Activated CD4-positive, CD25-positive, alpha-beta regulatory T cell treated with anti-CD3 and anti-CD28 coated beads, Interleukin-2, amount 50 U/mL, for 72 hours (primary cell): ENCODE measurements at regions not wholly inside any gene's neighbourhood (a gene's known extent, or its start where the extent isn't known, plus 50 kb on each side); places are given as distances from the start of the nearest gene placed in this dataset.
"Not testable (repeated sequence)": the region's sequence is repeated elsewhere in the genome, so short reads cannot be mapped to it uniquely, and the experiment has no call there.

Experiments used
- DNase-seq: peaks from one replicate; pipeline ENCODE4 v3.0.0; 2021

DNA sequence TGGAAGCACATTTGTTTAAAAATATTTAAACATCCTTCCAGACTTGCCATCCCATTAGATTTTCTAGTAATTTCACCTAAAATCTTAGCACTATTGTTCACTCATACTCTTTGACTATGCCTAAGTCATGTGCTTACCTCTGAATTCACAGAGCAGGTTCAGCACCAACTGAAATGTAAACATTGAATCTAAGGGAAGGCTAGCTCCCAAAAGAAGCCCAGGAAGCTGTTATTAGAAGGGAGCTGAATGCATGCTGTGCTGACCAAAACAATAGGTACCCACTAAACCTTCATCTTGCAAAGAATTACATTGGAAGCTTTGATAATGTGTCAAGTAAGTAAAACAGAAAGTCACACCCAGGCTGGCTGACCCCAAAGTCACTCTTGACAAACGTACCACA, 571.3 kb downstream of the GABRG2 start:
- DNase-seq = no peak

DNA sequence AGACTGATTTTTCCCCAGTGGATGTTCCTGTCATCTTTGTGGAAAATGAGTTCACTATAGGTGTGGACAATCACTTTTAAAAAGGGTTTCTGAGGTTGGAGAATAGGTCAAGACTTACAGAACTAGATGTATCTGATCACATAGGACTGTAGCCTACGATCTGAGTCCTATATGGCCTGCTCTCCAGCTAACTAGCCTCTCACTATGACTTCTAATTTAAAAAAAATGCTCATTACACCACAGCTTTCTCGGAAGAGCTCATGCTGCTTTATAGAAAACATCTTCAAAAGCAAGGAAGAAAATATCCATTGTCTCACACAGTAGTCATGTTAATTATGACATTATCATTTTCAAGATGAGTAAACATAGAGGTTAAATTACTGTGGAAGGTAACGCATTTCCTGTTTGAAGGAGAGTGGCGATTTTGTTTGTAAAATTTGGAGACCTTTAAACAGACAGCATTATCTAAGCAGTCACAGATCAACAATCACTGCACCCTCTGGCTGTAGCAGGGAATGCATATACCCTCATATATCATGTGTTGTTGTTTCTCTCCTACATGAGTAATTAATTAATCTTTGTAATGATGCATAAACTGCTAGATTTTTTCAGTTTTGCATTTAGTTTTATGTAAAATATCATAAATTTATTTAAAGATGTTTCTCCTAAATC, 573.7 kb downstream of the GABRG2 start:
- DNase-seq = no peak

DNA sequence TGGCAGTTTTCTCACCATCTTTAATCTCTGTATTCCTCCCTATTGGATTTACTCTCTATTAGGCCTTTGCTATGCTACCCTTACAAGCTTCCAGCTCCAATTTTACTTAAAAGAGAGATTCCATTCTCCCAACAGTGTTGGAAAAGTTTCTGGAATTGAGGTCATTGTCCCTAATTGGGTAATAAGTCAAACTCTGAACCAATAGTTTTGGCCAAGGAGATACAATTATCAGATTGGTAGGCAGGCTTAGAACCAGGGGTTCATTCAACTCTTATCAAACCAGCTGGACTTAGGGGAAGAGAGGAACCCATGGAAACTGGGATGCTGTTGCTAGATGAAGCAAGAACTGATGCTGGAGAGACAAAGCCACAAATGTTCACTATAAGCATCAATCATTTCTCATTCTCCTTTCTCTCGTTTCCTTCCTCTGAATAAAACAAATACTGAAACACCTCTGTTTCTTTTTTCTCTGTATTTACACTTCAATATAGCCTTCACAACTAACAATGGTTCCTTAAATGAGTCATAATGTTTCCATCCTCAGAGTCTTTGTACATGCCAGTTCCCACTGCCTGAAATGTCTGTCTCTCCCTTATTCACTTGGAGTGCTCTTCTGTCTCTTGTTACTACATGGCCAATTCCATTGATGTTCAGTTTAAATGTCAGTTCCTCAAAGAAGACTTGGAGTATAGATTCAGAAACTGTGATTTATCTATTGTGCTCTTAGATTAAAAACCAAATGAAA, 587.3 kb downstream of the GABRG2 start:
- no peak for DNase-seq

DNA sequence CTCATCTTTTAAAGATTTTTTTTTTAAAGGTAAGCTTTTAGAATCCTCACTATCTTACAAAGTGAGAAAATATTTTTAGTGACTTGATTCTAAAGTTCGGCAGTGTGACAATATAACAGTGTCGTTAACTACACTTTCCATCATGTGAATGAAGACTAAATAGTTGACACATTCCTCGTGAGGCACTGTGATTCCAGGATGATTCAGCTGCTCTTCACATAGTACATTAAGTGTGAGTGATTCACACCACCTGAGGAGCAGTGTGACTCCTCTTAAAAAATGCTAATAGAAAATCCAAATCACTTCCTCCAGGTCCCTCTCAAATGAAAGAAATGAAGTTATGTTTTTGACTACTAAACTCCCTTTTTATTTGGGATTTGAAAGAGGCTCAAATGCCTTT, 589.5 kb downstream of the GABRG2 start:
- DNase-seq = no peak

DNA sequence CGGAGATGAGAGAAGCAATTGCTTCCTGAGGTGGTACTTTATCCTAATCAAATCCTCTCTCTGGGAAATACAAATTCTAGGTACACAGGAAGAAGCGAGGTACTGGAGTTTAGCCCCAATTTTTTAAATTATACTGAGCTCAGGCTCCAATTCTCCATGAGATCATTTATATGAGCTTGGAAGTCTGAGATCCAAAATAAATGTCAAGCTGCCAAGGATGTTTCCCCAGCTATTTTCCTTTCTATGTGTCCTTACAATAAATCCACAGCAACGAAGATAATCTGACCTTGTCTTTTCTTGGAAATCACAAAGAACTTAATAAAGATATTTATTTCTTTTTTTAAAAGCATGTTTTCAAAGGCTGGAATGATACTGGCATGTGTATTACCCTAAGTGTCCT, 597.3 kb downstream of the GABRG2 start:
- no peak for DNase-seq

DNA sequence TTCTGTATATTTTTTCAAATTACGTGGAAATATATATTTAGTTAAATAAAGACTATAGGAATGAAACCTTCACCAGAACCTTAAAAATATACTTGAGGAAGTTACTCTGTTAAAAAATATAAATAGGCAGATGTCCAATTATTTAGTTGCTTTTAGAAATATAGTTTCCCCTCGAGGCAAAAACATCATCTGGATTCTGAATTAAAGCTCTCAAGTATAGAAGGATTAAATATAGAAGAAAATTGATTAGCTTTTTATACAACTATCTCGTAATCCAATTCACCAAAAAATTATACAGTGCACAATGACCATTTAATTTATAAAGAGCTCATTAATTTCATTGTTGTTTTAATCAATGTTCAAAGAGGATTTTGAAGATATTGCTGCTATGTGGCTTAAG, 601.4 kb downstream of the GABRG2 start:
- DNase-seq = no peak

DNA sequence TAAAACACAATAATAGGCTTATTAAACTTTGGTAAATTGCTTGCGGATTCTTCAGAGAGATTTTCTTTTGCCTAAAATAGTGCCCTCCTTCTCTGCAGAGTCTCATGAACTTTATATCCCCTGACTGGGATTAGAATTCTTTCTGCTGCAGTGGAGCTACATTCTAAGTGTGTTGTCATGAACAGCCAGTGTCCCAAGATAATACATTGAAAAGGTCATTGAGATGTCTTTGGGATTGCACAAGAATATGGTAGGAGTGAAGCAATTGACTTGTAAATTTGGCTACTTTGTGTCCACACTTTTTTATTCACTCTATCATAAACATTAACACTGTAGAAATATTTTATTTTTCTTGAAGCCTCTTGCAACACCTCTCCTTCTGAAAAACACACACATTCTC, 604.5 kb downstream of the GABRG2 start:
- no peak for DNase-seq

DNA sequence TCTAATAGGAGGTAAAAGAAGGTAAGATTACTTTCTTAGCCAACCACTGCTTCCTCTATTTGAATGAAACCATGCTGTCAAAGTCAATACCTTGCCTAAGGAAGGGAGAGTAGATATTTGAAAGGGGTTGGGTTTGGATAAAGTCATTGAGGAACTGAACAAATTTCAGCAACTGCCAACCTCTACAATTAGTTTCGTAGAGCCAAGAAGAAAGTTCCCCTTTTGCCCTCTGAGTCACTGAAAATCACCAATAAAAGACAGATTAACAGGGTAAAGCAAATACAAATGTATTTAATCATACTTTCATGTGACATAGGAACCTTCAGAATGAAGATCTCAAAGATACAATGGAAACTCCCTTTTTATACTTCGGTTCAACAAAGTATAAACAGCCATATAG, 615.7 kb downstream of the GABRG2 start:
- DNase-seq = no peak

DNA sequence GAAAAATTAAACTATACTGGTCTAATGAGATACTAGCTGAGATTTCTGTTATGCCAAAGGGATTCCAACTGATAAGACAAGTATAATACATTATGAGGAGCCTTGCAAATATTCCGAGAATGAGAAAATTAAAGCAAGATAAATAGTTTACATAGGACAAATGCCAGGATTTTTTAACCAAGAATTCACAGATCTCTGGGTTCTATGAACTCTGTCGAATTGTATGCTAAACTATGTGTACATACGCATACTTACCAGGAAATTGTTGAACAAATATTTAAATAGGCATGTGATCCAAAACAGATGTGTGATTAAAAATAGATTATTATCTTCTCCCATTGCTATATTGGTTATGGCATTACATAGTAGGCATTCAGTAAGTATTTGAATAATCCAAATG, 616.6 kb downstream of the GABRG2 start:
- no peak for DNase-seq

DNA sequence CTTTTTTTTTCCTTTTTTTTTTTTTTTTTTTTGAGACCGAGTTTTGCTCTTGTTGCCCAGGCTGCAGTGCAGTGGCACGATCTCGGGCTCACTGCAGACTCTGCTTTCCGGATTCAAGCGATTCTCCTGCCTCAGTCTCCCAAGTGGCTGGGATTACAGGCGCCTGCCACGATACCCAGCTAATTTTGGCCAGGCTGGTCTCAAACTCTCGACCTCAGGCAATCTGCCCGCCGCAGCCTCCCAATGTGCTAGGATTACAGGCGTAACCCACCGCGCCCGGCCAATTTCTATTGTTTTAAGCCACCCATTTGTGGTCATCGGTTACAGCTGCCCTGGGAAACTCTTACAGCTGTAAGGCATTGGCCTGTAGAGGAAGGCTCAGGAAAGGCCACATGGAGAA, 617.7 kb downstream of the GABRG2 start:
- DNase-seq = no peak

DNA sequence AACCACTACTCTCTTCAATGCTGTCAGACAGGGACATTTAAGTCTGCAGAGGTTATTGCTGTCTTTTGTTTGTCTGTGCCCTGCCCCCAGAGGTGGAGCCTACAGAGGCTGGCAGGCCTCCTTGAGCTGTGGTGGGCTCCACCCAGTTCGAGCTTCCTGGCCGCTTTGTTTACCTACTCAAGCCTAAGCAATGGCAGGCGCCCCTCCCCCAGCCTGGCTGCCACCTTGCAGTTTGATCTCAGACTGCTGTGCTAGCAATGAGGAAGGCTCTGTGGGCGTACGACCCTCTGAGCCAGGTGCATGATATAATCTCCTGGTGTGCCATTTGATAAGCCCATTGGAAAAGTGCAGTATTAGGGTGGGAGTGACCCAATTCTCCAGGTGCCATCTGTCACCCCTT, 628.7 kb downstream of the GABRG2 start:
- not testable (repeated sequence) for DNase-seq

DNA sequence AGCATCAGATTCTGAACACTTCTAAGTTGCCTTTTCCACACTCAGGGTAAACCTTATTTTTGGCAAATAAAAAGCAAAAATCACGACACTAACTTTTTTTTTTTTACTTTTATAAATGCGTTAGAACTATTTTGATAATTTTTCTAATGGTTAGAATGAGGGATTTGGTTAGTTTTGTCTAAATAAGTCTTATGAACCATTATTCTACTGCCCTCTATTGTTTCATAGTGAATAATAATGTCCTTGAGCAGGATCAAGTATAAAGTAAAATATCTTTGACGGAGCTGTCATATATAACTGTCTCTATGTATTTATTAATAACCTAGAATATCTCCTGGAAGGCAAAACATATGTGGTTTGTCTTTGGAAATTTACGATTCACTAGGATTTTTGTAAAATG, 631.8 kb downstream of the GABRG2 start:
- no peak for DNase-seq

DNA sequence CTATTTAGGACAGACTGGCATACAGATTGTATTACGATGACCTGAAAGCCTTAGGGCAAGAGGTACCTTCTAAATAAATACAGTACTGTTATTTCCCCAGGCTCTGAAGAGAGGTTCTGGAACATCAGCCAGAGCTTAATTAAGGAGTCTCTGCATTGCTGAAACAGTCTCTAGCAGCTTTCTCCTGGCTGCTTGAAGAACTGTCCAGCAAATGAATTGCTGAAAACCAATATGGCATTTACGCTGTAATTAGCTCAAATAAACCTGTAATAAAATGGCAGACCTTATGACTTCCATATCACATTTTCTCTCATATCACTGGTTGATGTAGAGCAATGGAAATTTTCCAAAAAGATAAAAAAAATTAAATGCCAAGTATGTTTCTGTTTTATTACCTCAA, 636.3 kb downstream of the GABRG2 start:
- no peak for DNase-seq

DNA sequence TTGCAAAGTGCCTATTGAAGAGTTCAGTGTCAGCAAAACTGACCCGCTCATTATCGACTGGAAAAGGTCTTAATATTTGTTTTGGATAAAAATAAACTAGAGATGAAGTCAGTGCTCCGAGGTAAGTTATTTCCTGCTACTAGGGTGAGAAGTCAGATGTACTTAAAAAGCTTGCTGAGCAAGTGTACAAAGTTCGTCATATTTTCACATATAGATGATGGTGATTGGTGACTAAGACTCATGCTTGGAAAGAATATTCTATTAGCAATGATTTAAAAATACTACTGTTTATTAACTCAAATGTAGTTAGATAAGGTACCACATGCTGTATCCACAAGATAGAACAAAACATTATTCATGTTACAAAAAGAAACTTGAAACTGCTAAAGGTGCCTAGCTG, 643.7 kb downstream of the GABRG2 start:
- DNase-seq = no peak

DNA sequence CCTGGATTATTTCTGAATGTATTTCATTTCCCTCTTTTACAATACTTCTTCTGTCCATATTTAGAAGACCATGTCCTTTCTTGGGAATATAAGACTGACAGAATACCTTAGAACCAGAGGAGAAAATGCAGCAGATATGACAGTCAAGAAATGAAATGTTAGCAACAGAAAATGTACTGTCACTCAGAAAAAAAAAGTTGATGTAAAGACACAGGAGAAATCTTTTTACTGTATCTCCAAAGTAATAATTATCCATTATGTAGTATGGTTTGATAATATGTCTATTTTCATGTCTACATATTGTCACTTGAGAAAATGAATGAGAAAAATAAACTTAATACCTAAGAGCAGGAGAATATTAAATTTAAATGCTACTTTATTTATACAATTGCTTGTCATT, 652.1 kb downstream of the GABRG2 start:
- DNase-seq = no peak

DNA sequence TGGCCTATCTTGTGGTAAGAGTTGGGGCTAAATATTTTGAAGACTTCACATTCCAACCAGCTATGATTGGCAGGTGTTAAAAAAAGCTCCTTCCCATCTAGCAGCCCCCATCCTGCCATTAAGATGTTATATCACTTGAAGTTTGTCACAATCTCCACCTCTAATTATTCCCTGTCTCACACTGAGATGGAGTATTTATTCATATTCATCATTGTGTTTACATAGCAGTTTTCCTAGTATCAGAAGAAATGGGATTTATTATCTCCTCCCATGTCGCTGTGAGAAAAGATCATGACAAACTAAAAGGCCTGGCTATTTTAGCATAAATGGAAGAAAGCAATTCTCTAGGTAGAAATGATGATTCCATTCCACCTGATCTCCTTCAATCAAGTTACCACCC, 653.6 kb downstream of the GABRG2 start:
- no peak for DNase-seq

DNA sequence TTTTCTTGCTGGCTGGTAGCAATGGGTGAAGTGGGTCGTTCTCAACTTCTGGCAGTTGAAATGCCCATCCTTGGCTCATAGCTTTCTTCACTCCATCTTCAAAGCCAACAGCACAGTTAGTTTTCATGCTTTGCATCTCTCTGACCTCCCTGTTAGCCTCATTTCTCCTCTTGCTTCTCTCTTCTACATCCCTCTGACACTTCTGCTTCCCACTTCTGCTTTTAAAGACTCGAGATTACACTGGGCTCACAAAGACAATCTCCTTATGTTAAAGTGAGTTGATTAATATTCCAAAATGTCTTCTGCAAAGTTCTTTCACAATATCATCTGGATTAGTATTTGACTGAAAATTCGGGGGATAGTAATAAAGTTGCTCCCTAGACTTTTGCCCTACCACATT, 684.8 kb upstream of the CCNG1 start:
- no peak for DNase-seq

DNA sequence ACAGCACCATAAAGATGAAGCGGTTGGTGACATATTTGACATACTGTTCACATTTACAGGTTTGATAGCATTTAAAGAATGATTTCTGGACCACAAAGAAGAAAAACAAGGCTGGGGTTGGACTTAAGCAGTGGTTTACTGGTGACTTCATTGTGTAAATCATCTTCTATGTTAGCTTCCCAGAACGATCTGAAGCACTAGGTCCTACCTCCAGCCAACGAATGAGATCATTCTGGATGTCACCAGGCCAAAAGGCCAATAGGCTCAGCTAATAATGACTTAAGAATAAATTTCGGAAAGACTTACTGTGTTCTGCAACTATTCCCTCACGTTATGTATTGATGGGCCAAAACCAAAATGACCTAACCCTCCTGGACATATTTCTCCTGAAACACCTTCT, 675.3 kb upstream of the CCNG1 start:
- no peak for DNase-seq

DNA sequence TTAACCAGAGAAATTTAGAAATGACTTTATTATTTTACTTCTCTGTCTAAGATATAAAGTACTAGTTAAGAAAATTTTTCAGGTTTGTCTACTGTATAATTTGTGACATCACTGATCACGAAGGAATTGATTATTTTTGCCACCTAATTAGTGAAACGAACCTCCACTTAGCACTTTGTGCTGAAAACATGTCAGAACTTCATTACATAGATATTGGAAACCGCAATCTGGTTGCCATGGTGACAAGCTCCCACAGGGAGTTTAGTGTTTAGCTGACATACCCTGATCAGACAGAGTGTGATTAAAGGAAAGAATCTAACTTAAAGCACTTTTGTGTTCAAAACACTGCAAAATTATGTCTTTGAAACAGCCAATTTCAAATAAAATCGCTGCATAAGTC, 668.4 kb upstream of the CCNG1 start:
- no peak for DNase-seq

DNA sequence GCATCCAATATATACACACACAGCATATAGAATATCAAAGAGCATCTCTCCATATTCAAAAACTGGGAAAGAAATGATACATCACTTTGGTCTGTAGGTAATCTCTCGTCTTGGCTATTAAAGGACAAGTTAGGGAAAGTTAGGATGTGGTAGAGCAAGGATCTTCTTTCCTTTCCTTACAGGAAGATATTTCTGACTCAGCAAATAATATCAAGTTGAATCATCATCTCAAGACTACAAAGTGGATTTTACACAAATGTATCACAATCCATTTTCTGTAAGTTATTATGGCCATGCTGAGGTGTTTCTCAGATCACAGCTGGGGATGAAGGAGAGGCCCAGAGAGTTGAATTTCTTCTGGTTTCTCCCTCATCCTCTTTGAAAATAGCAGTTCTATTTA, 651.7 kb upstream of the CCNG1 start:
- no peak for DNase-seq

DNA sequence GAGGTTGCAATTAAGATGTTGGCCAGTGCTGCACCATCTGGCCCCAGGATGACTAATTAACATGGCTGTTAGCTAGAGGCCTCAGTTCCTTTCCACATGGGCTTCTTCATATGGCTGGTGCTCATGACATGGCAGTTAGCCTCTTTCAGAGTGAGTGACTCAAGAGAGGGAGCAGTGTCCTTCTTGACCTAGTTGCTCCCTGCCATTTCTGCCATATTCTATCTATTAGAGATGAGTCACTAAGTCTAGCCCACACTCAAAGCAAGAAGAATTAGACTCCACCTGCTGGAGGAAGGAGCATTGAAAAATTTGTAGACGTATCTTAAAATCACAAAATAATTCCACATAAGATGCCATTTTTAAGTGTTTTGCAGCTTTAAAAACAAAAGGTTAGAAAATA, 651.2 kb upstream of the CCNG1 start:
- no peak for DNase-seq

DNA sequence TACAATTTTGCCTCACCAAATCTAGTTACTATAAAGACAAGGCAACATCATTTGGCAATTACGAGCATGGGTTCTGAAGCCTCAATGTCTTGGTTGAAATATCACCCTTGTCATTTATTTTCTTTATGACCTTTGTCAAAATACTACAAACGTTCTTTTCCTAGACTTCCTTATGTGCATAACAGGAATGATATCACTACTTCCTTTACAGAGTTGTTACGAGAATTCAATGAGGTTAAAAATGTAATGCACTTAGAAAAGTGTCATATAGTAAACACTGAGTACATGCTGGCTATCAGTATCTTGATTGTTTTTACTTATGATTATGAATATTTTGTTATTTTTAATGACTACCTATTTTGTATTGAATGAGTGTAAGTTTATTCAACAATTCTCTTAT, 640.9 kb upstream of the CCNG1 start:
- DNase-seq = no peak

DNA sequence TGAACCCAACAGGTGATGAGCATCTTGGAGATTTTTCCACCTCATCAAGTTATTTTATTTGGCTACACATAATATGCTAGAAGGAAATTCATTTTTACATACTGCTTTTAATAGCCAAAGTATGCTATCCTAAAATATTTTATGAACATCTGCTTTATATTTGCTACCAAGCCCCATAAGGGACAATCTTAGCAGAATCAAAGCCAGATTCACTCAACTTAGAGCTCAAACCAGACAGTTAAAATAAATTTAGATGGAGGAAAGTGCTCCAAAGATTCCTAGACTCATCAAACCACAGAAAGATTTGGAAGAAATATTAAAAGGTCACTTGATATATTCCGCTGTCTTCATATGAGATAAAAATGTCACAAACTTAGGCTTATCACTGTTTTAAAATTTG, 637.1 kb upstream of the CCNG1 start:
- no peak for DNase-seq

DNA sequence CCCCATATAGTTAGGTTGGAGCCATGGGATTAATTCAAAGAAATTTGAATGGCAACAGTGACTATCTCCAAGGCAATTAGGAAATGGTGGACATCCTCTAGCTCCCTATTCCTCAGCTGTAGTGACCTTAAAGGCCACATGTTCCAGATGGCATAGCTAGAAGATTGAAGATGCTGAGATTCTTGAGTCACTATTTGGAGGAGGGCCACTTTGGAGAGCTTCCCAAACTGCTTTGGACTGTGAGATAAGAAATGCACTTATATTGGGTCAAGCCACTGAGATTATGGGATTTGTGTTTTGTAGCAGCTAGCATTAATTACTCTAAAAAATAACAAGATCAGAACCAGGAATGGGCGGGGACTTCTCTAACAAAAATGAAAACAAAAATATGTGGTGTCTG, 636.2 kb upstream of the CCNG1 start:
- no peak for DNase-seq

DNA sequence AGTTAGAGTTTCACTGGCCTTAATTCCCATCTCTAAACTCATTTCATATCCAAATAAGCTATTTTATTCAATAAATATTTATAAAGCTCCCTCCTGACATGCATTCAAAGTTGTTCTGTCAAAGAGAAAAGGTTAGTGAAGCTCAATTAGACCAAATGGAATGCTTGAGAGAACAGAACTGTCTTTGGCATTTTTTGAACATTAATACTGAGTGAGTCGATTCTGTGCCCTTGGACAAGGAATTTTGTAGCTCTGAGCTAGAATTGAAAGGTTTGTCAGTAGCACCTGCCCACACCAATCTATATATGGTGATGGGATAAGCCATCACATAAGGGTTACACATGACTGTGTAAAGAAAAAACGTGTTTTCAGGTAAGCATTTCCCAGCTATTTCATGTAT, 631.2 kb upstream of the CCNG1 start:
- no peak for DNase-seq
